Lower leg skin (tissue), 3 donors: ENCODE measurements at regions not wholly inside any gene's neighbourhood (a gene's known extent, or its start where the extent isn't known, plus 50 kb on each side); places are given as distances from the start of the nearest gene placed in this dataset.

Experiments used
- CTCF ChIP-seq, 3 donors: fragments of 450-650 bp; IDR thresholded peaks; one replicate each; pipeline ENCODE4 v1.5.1; 2016; ENCODE audit warnings: antibody characterized with exemption in 3 of 3, mild to moderate bottlenecking in 3 of 3, moderate library complexity in 2 of 3
- POLR2A ChIP-seq, 2 donors: fragments of 450-650 bp; IDR thresholded peaks; one replicate each; pipeline ENCODE4 v1.6.1; 2016 to 2017; ENCODE audit warnings: antibody characterized with exemption in 2 of 2, mild to moderate bottlenecking in 1 of 2, moderate library complexity in 1 of 2

GRCh38 chr18:41624460-41624859, 330.6 kb upstream of the PIK3C3 start:
- TF ChIP-seq CTCF (IDR thresholded peaks at IDR 0.05) (no peak), POLR2A (IDR thresholded peaks at IDR 0.05) (no peak)
